ENCODE measurements at regions not wholly inside any gene's neighbourhood (a gene's known extent, or its start where the extent isn't known, plus 50 kb on each side); places are given as distances from the start of the nearest gene placed in this dataset.
"Not testable (repeated sequence)": the region's sequence is repeated elsewhere in the genome, so short reads cannot be mapped to it uniquely, and the experiment has no call there.

DNA sequence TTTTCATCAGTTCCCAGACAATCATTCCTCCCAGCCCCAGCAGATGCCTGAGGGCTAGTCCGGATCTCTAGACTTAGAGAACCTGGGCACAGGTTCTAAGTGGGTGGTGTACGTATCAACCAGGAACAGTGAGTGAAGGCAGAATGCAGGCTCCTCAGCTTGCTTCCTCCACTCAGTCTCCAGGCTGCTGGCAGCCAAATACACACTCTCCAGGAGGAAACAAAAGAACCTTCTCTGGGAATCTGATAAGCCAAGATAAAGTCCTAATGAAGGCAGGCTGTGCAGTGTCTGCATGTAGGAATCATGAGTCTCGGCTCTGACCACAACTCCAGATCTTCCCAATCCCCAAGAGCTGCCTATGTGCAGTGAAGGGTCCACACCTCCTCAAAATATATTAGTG lies 245.7 kb downstream of the SP3 start:
- no peak for ATAC-seq
- 59 to 63% methylated on average over 3 of the region's 3 CpGs for WGBS, 2 donors
- H3K9me3 ChIP-seq: no peaks in the 10 kb centered on the region
- no peak overlapping the region for H3K4me3 ChIP-seq
- TF ChIP-seq, protein P1, sequence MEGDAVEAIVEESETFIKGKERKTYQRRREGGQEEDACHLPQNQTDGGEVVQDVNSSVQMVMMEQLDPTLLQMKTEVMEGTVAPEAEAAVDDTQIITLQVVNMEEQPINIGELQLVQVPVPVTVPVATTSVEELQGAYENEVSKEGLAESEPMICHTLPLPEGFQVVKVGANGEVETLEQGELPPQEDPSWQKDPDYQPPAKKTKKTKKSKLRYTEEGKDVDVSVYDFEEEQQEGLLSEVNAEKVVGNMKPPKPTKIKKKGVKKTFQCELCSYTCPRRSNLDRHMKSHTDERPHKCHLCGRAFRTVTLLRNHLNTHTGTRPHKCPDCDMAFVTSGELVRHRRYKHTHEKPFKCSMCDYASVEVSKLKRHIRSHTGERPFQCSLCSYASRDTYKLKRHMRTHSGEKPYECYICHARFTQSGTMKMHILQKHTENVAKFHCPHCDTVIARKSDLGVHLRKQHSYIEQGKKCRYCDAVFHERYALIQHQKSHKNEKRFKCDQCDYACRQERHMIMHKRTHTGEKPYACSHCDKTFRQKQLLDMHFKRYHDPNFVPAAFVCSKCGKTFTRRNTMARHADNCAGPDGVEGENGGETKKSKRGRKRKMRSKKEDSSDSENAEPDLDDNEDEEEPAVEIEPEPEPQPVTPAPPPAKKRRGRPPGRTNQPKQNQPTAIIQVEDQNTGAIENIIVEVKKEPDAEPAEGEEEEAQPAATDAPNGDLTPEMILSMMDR (IDR thresholded peaks at IDR 0.05): no peak
- intact Hi-C loops (cut with DNase I): no loop called here
- H3K4me1 ChIP-seq: no peaks in the 10 kb centered on the region
- H3K27ac ChIP-seq: no peak overlapping the region
- DNase-seq: no peak
- no peaks in the 10 kb centered on the region for H3K36me3 ChIP-seq
- H3K27me3 ChIP-seq: peaks cover 0 to 11% (median 6%) of the 10 kb centered on the region in 7 donors

DNA sequence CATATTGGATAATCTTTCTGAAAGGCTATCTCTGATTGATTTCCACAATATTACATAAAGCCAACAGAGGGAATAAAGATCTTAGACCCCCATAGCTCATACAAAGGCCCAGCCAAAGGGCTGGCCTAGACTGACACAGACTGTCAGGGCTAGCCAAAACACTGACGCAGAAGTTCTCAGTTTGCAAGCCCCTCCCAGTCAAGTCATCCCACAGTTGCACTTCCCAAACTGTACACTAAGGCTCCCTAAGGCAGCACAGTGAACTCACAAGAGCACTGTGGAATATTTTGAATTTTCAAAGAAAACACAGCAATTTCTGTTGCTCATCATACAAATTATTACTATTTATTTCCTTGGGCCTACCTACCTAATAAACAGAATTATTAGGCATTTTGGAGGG lies 244.9 kb downstream of the SP3 start:
- intact Hi-C loops (cut with DNase I): no loop called here
- TF ChIP-seq, protein P1 (IDR thresholded peaks at IDR 0.05): peak in 1 of 9 donors; percentile 6
- no peak overlapping the region for H3K4me3 ChIP-seq
- ATAC-seq (peak in 3 of 8 donors; percentile 44 to 52 (median 47)), DNase-seq (no peak)
- peaks cover 0 to 11% (median 6%) of the 10 kb centered on the region in 7 donors for H3K27me3 ChIP-seq
- WGBS, 2 donors: 59 to 61% methylated on average over 1 of the region's 1 CpG
- H3K27ac ChIP-seq: no peak overlapping the region
- H3K36me3 ChIP-seq: no peaks in the 10 kb centered on the region
- no peaks in the 10 kb centered on the region for H3K9me3 ChIP-seq
- no peaks in the 10 kb centered on the region for H3K4me1 ChIP-seq

DNA sequence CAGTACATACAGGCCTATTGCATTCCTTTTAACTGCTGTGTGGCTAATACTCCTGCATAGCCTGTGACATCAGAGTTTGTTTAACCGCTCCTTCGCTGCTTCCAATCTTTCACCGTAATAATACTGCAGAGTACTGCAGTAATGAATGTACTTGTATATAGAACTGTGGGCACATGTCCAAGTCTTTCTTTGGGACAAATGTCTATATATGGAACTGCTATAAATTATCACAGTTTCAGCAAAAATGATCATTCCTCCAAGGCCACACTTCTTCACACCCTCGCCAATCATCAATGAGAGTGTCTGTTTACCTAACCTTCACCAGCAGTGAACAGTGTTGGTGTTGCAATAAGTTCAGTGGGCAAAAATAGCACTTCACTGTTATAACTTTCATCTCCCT lies 230.4 kb downstream of the SP3 start:
- no peaks in the 10 kb centered on the region for H3K9me3 ChIP-seq
- no peaks in the 10 kb centered on the region for H3K27me3 ChIP-seq
- TF ChIP-seq, protein P1 (IDR thresholded peaks at IDR 0.05): no peak
- intact Hi-C loops (cut with DNase I): no loop called here
- no peaks in the 10 kb centered on the region for H3K4me1 ChIP-seq
- 80 to 86% methylated on average over 4 of the region's 4 CpGs for WGBS, 2 donors
- H3K27ac ChIP-seq: no peak overlapping the region
- ATAC-seq (no peak), DNase-seq (no peak)
- no peaks in the 10 kb centered on the region for H3K36me3 ChIP-seq
- H3K4me3 ChIP-seq: no peak overlapping the region

DNA sequence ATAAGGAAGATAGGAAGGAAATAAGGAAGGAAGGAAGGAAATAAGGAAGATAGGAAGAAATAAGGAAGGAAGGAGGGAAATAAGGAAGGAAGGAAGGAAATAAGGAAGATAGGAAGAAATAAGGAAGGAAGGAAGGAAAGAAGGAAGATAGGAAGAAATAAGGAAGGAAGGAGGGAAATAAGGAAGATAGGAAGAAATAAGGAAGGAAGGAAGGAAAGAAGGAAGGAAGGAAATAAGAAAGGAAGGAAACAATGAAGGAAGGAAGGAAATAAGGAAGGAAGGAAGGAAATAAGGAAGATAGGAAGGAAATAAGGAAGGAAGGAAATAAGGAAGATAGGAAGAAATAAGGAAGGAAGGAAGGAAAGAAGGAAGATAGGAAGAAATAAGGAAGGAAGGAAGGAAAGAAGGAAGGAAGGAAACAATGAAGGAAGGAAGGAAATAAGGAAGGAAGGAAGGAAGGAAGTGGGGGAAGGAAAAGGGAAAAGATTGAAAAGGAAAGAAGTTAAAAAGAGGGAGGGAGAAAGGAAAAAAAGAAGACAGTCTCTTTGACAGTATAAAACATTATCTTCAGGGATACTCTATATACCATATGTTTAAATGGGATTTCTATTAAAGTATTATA lies 227.1 kb downstream of the SP3 start:
- intact Hi-C loops (cut with DNase I); DNase-seq; ATAC-seq; H3K27ac ChIP-seq; H3K4me3 ChIP-seq; H3K4me1 ChIP-seq; H3K36me3 ChIP-seq; H3K9me3 ChIP-seq; H3K27me3 ChIP-seq: not testable (repeated sequence)

DNA sequence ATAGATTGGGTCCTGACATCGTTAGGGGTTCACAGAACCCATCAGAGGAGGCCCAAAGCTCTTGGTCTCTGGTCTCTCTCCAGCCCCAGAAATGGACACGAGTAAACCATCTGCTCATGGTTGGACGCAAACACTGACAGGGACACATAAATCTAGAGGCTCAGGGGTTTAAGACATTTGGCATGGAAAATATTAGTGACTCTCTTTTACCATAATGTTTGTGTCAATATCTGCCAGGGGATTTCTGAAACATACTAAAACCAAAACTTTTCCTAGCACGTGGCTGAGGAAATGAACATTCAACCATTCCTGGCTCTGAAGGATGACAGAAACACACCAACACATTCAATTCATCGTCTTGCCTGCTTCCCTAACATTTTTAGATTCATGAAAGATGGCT lies 226.2 kb downstream of the SP3 start:
- no peak for ATAC-seq

More for the DNA sequence above, 226.2 kb downstream of the SP3 start:
- TF ChIP-seq, protein P1 (IDR thresholded peaks at IDR 0.05): no peak
- no peak overlapping the region for H3K4me3 ChIP-seq
- intact Hi-C loops (cut with DNase I): no loop called here
- H3K4me1 ChIP-seq: no peaks in the 10 kb centered on the region
- H3K9me3 ChIP-seq: no peaks in the 10 kb centered on the region
- H3K36me3 ChIP-seq: no peaks in the 10 kb centered on the region
- peaks cover 0 to 14% (median 0%) of the 10 kb centered on the region in 7 donors for H3K27me3 ChIP-seq
- H3K27ac ChIP-seq: no peak overlapping the region
- DNase-seq: no peak
- WGBS, 2 donors: 84 to 92% methylated on average over 5 of the region's 5 CpGs

Data from heart right ventricle (tissue), 16 donors.